ENCODE measurements at regions not wholly inside any gene's neighbourhood (a gene's known extent, or its start where the extent isn't known, plus 50 kb on each side); places are given as distances from the start of the nearest gene placed in this dataset.

- TF ChIP-seq CTCF (IDR thresholded peaks at IDR 0.05; ENCODE audit: low read depth, low read length) (no peak), POLR2A (IDR thresholded peaks at IDR 0.05; ENCODE audit: extremely low read depth, insufficient read length) (no peak), MYC (IDR thresholded peaks at IDR 0.05; ENCODE audit: low read depth, low read length) (no peak), MAX (IDR thresholded peaks at IDR 0.05; ENCODE audit: low read depth, low read length) (no peak)
These were observed 190.5 kb downstream of the IRF8 start for GRCh38 chr16:86089334-86089900.
